HEK293 (cell line): ENCODE measurements at regions not wholly inside any gene's neighbourhood (a gene's known extent, or its start where the extent isn't known, plus 50 kb on each side); places are given as distances from the start of the nearest gene placed in this dataset.

Source experiments
- CTCF ChIA-PET: fragments of 350-600 bp; formaldehyde crosslinking; extraction: SDS; loops from one replicate; lab custom pipeline; 2021; ENCODE audit warnings: antibody characterized with exemption; lab: Yijun Ruan, JAX
- POLR2A ChIA-PET: fragments of 300-600 bp; formaldehyde crosslinking; extraction: SDS; loops from one replicate; lab custom pipeline; 2020; ENCODE audit warnings: antibody characterized with exemption, inconsistent platforms; lab: Yijun Ruan, JAX
- H3K27ac ChIP-seq: fragments of 200-500 bp; sonication (Bioruptor generic); 2 replicates; pipeline ENCODE4 v1.5.1; 2014; ENCODE audit warnings: low read depth, low read length, control low read depth, inconsistent platforms; ENCODE audit errors: extremely low read depth
- H3K36me3 ChIP-seq, 2 experiments: fragments of 200-500 bp in 1 of 2; sonication (Bioruptor generic) in 1 of 2; 1 replicate in 1 of 2; 2 replicates in 1 of 2; pipeline ENCODE4 v1.5.1; 2014 to 2017; ENCODE audit warnings: inconsistent platforms in 2 of 2, low read length in 2 of 2; ENCODE audit not compliant: control insufficient read depth in 2 of 2, insufficient read depth in 1 of 2
- H3K4me1 ChIP-seq: fragments of 200-500 bp; sonication (Bioruptor generic); 2 replicates; pipeline ENCODE4 v1.5.1; 2014; ENCODE audit warnings: mild to moderate bottlenecking, low read length, inconsistent platforms; ENCODE audit not compliant: control insufficient read depth, insufficient read depth
- H3K4me3 ChIP-seq: 2 replicates; pipeline ENCODE4 v1.5.1; 2011; ENCODE audit warnings: low read depth, mild to moderate bottlenecking, control low read depth, low read length, moderate library complexity
- H3K9me3 ChIP-seq: fragments of 200-500 bp; sonication (Bioruptor generic); 2 replicates; pipeline ENCODE4 v1.5.1; 2014; ENCODE audit warnings: low read depth, low read length, inconsistent platforms; ENCODE audit not compliant: control insufficient read depth, insufficient read depth
- ZBTB8A ChIP-seq: fragments of 450-650 bp; formaldehyde crosslinking; IDR thresholded peaks from 2 replicates; pipeline ENCODE4 v1.5.1; 2016; ENCODE audit warnings: missing biosample characterization, missing genetic modification characterization
- ZFP69B ChIP-seq: fragments of 450-650 bp; formaldehyde crosslinking; IDR thresholded peaks from 2 replicates; pipeline ENCODE4 v1.5.1; 2016; ENCODE audit warnings: missing biosample characterization, missing genetic modification characterization
- ZNF16 ChIP-seq: fragments of 450-650 bp; formaldehyde crosslinking; IDR thresholded peaks from 2 replicates; pipeline ENCODE4 v1.5.1; 2016; ENCODE audit warnings: low read depth, missing biosample characterization, missing genetic modification characterization
- ZNF24 ChIP-seq: fragments of 450-650 bp; formaldehyde crosslinking; IDR thresholded peaks from 2 replicates; pipeline ENCODE4 v1.5.1; 2016; ENCODE audit warnings: missing biosample characterization, missing genetic modification characterization
- ZNF311 ChIP-seq: fragments of 450-650 bp; formaldehyde crosslinking; IDR thresholded peaks from 2 replicates; pipeline ENCODE4 v1.5.1; 2017; ENCODE audit warnings: missing biosample characterization, missing genetic modification characterization, borderline replicate concordance
- ZNF341 ChIP-seq: fragments of 450-650 bp; formaldehyde crosslinking; IDR thresholded peaks from 2 replicates; pipeline ENCODE4; 2016; ENCODE audit warnings: low read depth, missing biosample characterization, missing genetic modification characterization
- ZNF626 ChIP-seq: fragments of 450-650 bp; sonication (Bioruptor Pico); formaldehyde crosslinking; IDR thresholded peaks from 2 replicates; pipeline ENCODE4 v1.5.1; 2018; ENCODE audit warnings: missing biosample characterization, missing genetic modification characterization, inconsistent platforms
- ZNF654 ChIP-seq: fragments of 450-650 bp; formaldehyde crosslinking; IDR thresholded peaks from 2 replicates; pipeline ENCODE4 v1.5.1; 2016; ENCODE audit warnings: low read depth, missing biosample characterization, missing genetic modification characterization
- ZNF701 ChIP-seq: fragments of 450-650 bp; formaldehyde crosslinking; IDR thresholded peaks from 2 replicates; pipeline ENCODE4 v1.5.1; 2016; ENCODE audit warnings: missing biosample characterization, missing genetic modification characterization
- ZNF777 ChIP-seq: fragments of 450-650 bp; formaldehyde crosslinking; IDR thresholded peaks from 2 replicates; pipeline ENCODE4 v1.5.1; 2017; ENCODE audit warnings: missing biosample characterization, missing genetic modification characterization, borderline replicate concordance
- ZNF785 ChIP-seq: fragments of 450-650 bp; formaldehyde crosslinking; IDR thresholded peaks from 2 replicates; pipeline ENCODE4 v1.5.1; 2016; ENCODE audit warnings: missing biosample characterization, missing genetic modification characterization
- ZSCAN16 ChIP-seq: fragments of 450-650 bp; formaldehyde crosslinking; IDR thresholded peaks from 2 replicates; pipeline ENCODE4 v1.5.1; 2016; ENCODE audit warnings: missing biosample characterization, missing genetic modification characterization
- TF ChIP-seq, protein P1 (sequence below): fragments of 450-650 bp; formaldehyde crosslinking; IDR thresholded peaks from 2 replicates; pipeline ENCODE4 v1.5.1; 2016; ENCODE audit warnings: missing biosample characterization, missing genetic modification characterization
- TF ChIP-seq, protein P2 (sequence below): fragments of 450-650 bp; formaldehyde crosslinking; IDR thresholded peaks from 2 replicates; pipeline ENCODE4 v1.5.1; 2016; ENCODE audit warnings: missing biosample characterization, missing genetic modification characterization, borderline replicate concordance
- TF ChIP-seq, protein P3 (sequence below): fragments of 450-650 bp; formaldehyde crosslinking; IDR thresholded peaks from 2 replicates; pipeline ENCODE4 v1.5.1; 2016; ENCODE audit warnings: missing biosample characterization, missing genetic modification characterization, borderline replicate concordance

DNA sequence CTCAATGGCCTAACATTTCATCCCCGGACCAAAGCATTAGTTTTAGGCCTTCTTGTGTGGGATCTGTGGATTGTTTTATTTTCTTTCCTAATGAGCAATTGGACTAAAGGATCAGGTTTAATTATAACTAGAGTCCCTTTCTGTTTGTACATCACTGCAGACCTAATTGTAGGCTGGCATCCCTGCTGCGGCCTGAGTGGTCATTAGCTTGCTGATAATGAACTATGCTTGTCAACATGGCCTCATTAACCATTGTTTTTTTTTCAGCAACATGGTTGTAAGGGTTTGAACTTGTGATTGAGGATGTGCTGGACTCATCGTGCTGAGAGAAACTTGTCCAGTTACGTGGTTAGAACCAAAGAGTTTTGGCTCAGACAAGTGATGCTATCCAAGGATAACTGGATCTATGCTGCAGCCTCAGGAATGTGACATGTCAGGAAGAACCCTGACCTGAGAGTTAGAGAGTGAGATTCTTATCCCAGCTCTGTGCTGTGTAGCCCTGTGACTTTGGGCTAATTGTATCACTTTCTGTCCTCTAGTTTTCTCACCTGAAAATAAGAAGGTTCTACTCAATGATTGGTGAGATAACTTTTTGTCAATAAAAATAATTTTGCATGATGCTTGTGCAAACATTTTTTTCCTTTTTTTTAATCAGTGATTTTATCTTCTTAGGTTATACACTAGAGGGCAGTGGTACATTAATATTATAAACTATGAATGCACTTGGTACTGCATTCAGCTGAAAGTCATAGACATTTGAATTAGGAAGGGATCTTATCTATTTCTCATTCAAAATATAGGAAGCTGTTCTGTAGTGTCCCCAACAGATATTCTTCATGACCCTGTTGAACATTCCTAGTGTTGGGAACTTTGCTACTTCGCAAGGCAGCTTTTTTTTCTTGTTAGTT, 140.9 kb downstream of the RNF144B start:
- TF ChIP-seq ZNF654 (tag by site-specific recombination) (peak; percentile 49), ZBTB8A (tag by site-specific recombination) (no peak), ZNF24 (no peak)
- TF ChIP-seq, protein P1, sequence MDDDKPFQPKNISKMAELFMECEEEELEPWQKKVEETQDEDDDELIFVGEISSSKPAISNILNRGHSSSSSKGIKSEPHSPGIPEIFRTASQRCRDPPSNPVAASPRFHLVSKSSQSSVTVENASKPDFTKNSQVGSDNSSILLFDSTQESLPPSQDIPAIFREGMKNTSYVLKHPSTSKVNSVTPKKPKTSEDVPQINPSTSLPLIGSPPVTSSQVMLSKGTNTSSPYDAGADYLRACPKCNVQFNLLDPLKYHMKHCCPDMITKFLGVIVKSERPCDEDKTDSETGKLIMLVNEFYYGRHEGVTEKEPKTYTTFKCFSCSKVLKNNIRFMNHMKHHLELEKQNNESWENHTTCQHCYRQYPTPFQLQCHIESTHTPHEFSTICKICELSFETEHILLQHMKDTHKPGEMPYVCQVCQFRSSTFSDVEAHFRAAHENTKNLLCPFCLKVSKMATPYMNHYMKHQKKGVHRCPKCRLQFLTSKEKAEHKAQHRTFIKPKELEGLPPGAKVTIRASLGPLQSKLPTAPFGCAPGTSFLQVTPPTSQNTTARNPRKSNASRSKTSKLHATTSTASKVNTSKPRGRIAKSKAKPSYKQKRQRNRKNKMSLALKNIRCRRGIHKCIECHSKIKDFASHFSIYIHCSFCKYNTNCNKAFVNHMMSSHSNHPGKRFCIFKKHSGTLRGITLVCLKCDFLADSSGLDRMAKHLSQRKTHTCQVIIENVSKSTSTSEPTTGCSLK (tag by site-specific recombination): no peak
- no peak overlapping the region for H3K27ac ChIP-seq
- H3K4me1 ChIP-seq: no peaks in the 10 kb centered on the region
- POLR2A ChIA-PET: interaction anchor here (0.9 kb wide), 1 partner anchor 1685 kb away, joined by 3 read pairs; no protein-coding TSS in a partner anchor
- no peak overlapping the region for H3K4me3 ChIP-seq
- no peaks in the 10 kb centered on the region for H3K36me3 ChIP-seq
- H3K9me3 ChIP-seq: no peaks in the 10 kb centered on the region
- CTCF ChIA-PET: interaction anchor here (0.6 to 2.4 kb wide), 27 partner anchors 8 to 1682 kb away, joined by 3 to 18 read pairs (median 4); no protein-coding TSS in a partner anchor

DNA sequence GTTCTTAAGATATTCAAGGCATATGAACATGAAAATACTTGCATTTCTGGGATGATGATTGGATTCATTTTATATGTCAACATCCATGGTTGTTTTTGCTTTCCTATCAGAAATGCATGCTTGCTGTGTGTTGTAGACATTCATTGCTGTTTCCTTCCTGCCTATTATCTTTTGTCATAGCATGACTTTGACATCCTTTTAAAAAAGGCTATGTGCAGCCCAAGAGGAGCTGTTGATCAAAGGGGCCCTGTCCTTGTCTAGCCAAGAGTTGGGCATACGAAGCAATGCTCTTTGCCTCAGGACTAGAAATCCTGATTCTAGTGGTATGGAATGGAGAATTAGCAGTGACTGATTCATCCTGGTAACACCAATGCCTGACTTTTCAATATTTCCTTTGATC, 143.1 kb downstream of the RNF144B start:
- Histone ChIP-seq H3K4me1 (no peaks in the 10 kb centered on the region), H3K27ac (no peak overlapping the region), H3K36me3 (no peaks in the 10 kb centered on the region)
- CTCF ChIA-PET: interaction anchor here (0.6 to 1.1 kb wide), 3 partner anchors 12 to 776 kb away, joined by 3 to 5 read pairs (median 3); no protein-coding TSS in a partner anchor
- TF ChIP-seq ZNF341 (no peak), ZNF311 (tag by site-specific recombination) (no peak), ZNF16 (no peak), ZNF626 (tag by site-specific recombination) (no peak), ZSCAN16 (tag by site-specific recombination) (no peak), ZFP69B (tag by site-specific recombination) (no peak)
- TF ChIP-seq, protein P2, sequence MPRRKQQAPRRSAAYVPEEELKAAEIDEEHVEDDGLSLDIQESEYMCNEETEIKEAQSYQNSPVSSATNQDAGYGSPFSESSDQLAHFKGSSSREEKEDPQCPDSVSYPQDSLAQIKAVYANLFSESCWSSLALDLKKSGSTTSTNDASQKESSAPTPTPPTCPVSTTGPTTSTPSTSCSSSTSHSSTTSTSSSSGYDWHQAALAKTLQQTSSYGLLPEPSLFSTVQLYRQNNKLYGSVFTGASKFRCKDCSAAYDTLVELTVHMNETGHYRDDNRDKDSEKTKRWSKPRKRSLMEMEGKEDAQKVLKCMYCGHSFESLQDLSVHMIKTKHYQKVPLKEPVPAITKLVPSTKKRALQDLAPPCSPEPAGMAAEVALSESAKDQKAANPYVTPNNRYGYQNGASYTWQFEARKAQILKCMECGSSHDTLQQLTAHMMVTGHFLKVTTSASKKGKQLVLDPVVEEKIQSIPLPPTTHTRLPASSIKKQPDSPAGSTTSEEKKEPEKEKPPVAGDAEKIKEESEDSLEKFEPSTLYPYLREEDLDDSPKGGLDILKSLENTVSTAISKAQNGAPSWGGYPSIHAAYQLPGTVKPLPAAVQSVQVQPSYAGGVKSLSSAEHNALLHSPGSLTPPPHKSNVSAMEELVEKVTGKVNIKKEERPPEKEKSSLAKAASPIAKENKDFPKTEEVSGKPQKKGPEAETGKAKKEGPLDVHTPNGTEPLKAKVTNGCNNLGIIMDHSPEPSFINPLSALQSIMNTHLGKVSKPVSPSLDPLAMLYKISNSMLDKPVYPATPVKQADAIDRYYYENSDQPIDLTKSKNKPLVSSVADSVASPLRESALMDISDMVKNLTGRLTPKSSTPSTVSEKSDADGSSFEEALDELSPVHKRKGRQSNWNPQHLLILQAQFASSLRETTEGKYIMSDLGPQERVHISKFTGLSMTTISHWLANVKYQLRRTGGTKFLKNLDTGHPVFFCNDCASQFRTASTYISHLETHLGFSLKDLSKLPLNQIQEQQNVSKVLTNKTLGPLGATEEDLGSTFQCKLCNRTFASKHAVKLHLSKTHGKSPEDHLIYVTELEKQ (tag by site-specific recombination): no peak
- TF ChIP-seq, all 188 proteins: peak for 0
- POLR2A ChIA-PET: no interaction called here
- H3K9me3 ChIP-seq: no peaks in the 10 kb centered on the region
- H3K4me3 ChIP-seq: no peak overlapping the region

DNA sequence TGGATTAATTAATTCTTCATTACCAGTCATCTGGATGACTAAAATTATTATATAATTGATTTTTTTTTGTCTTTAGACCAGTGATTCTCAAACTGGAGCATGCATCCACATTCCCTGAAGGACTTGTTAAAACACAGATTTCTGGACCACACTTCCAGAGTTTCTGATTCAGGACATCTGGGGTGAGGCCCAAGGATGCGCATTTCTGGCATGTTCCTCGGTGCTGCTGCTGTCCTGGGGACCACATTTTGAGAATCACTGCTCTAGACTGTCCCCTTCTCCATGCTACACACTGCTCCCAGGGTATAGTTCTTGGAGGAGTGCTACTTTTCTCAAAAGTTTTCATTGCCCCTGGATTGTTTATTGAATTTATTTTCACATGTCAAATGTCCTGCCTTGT, 145.0 kb downstream of the RNF144B start:
- TF ChIP-seq, protein P3, sequence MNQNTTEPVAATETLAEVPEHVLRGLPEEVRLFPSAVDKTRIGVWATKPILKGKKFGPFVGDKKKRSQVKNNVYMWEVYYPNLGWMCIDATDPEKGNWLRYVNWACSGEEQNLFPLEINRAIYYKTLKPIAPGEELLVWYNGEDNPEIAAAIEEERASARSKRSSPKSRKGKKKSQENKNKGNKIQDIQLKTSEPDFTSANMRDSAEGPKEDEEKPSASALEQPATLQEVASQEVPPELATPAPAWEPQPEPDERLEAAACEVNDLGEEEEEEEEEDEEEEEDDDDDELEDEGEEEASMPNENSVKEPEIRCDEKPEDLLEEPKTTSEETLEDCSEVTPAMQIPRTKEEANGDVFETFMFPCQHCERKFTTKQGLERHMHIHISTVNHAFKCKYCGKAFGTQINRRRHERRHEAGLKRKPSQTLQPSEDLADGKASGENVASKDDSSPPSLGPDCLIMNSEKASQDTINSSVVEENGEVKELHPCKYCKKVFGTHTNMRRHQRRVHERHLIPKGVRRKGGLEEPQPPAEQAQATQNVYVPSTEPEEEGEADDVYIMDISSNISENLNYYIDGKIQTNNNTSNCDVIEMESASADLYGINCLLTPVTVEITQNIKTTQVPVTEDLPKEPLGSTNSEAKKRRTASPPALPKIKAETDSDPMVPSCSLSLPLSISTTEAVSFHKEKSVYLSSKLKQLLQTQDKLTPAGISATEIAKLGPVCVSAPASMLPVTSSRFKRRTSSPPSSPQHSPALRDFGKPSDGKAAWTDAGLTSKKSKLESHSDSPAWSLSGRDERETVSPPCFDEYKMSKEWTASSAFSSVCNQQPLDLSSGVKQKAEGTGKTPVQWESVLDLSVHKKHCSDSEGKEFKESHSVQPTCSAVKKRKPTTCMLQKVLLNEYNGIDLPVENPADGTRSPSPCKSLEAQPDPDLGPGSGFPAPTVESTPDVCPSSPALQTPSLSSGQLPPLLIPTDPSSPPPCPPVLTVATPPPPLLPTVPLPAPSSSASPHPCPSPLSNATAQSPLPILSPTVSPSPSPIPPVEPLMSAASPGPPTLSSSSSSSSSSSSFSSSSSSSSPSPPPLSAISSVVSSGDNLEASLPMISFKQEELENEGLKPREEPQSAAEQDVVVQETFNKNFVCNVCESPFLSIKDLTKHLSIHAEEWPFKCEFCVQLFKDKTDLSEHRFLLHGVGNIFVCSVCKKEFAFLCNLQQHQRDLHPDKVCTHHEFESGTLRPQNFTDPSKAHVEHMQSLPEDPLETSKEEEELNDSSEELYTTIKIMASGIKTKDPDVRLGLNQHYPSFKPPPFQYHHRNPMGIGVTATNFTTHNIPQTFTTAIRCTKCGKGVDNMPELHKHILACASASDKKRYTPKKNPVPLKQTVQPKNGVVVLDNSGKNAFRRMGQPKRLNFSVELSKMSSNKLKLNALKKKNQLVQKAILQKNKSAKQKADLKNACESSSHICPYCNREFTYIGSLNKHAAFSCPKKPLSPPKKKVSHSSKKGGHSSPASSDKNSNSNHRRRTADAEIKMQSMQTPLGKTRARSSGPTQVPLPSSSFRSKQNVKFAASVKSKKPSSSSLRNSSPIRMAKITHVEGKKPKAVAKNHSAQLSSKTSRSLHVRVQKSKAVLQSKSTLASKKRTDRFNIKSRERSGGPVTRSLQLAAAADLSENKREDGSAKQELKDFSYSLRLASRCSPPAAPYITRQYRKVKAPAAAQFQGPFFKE (tag by site-specific recombination): no peak
- TF ChIP-seq ZNF777 (tag by site-specific recombination): no peak
- no peak for TF ChIP-seq ZNF785 (tag by site-specific recombination)
- TF ChIP-seq ZNF701: no peak
- TF ChIP-seq, all 188 proteins: peak for 0
- no peaks in the 10 kb centered on the region for H3K36me3 ChIP-seq
- no peak overlapping the region for H3K4me3 ChIP-seq
- no peaks in the 10 kb centered on the region for H3K9me3 ChIP-seq
- CTCF ChIA-PET: interaction anchor here (0.7 to 1.0 kb wide), 2 partner anchors 218 to 1652 kb away, joined by 3 to 5 read pairs; no protein-coding TSS in a partner anchor
- POLR2A ChIA-PET: no interaction called here
- H3K27ac ChIP-seq: no peak overlapping the region
- no peaks in the 10 kb centered on the region for H3K4me1 ChIP-seq
